Esophagus squamous epithelium (tissue), 4 donors: ENCODE measurements at regions not wholly inside any gene's neighbourhood (a gene's known extent, or its start where the extent isn't known, plus 50 kb on each side); places are given as distances from the start of the nearest gene placed in this dataset.

ENCODE experiments used
- CTCF ChIP-seq, 6 experiments: fragments of 450-650 bp in 4 of 6; fragments of 200-600 bp in 2 of 6; sonication (generic) in 2 of 6; IDR thresholded peaks; one replicate each; pipeline ENCODE4 v1.5.1; 2016 to 2019; ENCODE audit warnings: antibody characterized with exemption in 6 of 6, mild to moderate bottlenecking in 4 of 6, moderate library complexity in 4 of 6
- POLR2A ChIP-seq, 4 donors: fragments of 450-650 bp; IDR thresholded peaks; one replicate each; pipeline ENCODE4 v1.6.1; 2017; ENCODE audit warnings: antibody characterized with exemption in 4 of 4, mild to moderate bottlenecking in 4 of 4, moderate library complexity in 3 of 4

GRCh38 chr18:68418226-68418868 is 296.6 kb downstream of the TMX3 start:
- no peak for TF ChIP-seq CTCF (IDR thresholded peaks at IDR 0.05)
- TF ChIP-seq POLR2A (IDR thresholded peaks at IDR 0.05), result no peak
